Stimulated activated CD4-positive, alpha-beta T cell treated with anti-CD3 and anti-CD28 coated beads, Interleukin-4, amount 100 ng/mL, for 48 hours (primary cell): ENCODE measurements at regions not wholly inside any gene's neighbourhood (a gene's known extent, or its start where the extent isn't known, plus 50 kb on each side); places are given as distances from the start of the nearest gene placed in this dataset.
"Not testable (repeated sequence)": the region's sequence is repeated elsewhere in the genome, so short reads cannot be mapped to it uniquely, and the experiment has no call there.

ENCODE experiments used
- DNase-seq, 2 donors: peaks; one replicate each; pipeline ENCODE4 v3.0.0-alpha.2; 2020; ENCODE audit warnings: low read depth in 2 of 2

- no peak for DNase-seq
Observed at GRCh38 chr6:115873901-115874300, 186.8 kb downstream of the FRK start.

- DNase-seq: no peak
Observed at GRCh38 chr6:115870464-115870863, 190.2 kb downstream of the FRK start.

GRCh38 chr6:115865914-115866313 lies 194.8 kb downstream of the FRK start:
- DNase-seq: no peak

GRCh38 chr6:115863211-115863610 lies 197.5 kb downstream of the FRK start:
- DNase-seq: no peak

GRCh38 chr6:115861658-115862057 lies 199.0 kb downstream of the FRK start:
- not testable (repeated sequence) for DNase-seq

- DNase-seq: not testable (repeated sequence)
Observed at GRCh38 chr6:115859577-115859976, 201.1 kb downstream of the FRK start.

GRCh38 chr6:115854866-115855665 lies 205.6 kb downstream of the FRK start:
- DNase-seq: no peak

GRCh38 chr6:115847671-115848070 lies 213.0 kb downstream of the FRK start:
- no peak for DNase-seq

- DNase-seq: no peak
Observed at GRCh38 chr6:115843945-115844344, 216.7 kb downstream of the FRK start.

GRCh38 chr6:115842338-115842737 lies 218.4 kb downstream of the FRK start:
- no peak for DNase-seq

- no peak for DNase-seq
Observed at GRCh38 chr6:115839583-115840181, 221.0 kb downstream of the FRK start.

GRCh38 chr6:115838763-115839401 lies 221.8 kb downstream of the FRK start:
- no peak for DNase-seq

GRCh38 chr6:115838216-115838615 lies 222.5 kb downstream of the FRK start:
- DNase-seq: no peak

- DNase-seq: not testable (repeated sequence)
Observed at GRCh38 chr6:115836374-115836773, 224.3 kb downstream of the FRK start.

GRCh38 chr6:115835314-115835713 lies 225.4 kb downstream of the FRK start:
- no peak for DNase-seq

GRCh38 chr6:115834542-115834941 lies 226.1 kb downstream of the FRK start:
- DNase-seq: not testable (repeated sequence)

GRCh38 chr6:115832786-115833185 lies 227.9 kb downstream of the FRK start:
- DNase-seq: no peak

GRCh38 chr6:115832186-115832585 lies 228.5 kb downstream of the FRK start:
- no peak for DNase-seq

GRCh38 chr6:115830895-115831294 lies 229.8 kb downstream of the FRK start:
- no peak for DNase-seq

GRCh38 chr6:115821798-115822197 lies 238.9 kb downstream of the FRK start:
- no peak for DNase-seq

- no peak for DNase-seq
Observed at GRCh38 chr6:115819506-115819905, 241.2 kb downstream of the FRK start.

- no peak for DNase-seq
Observed at GRCh38 chr6:115817161-115817560, 243.5 kb downstream of the FRK start.

- DNase-seq: no peak
Observed at GRCh38 chr6:115814907-115815306, 245.8 kb downstream of the FRK start.
